Activated CD4-positive, alpha-beta T cell treated with anti-CD3 and anti-CD28 coated beads, Interleukin-2, amount 10 ng/mL, durations not matched to agents 24 days and 14 days (primary cell): ENCODE measurements at regions not wholly inside any gene's neighbourhood (a gene's known extent, or its start where the extent isn't known, plus 50 kb on each side); places are given as distances from the start of the nearest gene placed in this dataset.

Source experiments
- DNase-seq: peaks from one replicate; pipeline ENCODE4 v3.0.0; 2022
- H3K27ac Mint-ChIP-seq: one replicate; pipeline ENCODE4 v1.8.0; 2022; ENCODE audit warnings: mild to moderate bottlenecking, mixed read lengths
- H3K27me3 Mint-ChIP-seq: one replicate; pipeline ENCODE4 v1.8.0; 2022; ENCODE audit warnings: mixed read lengths
- H3K36me3 Mint-ChIP-seq: one replicate; pipeline ENCODE4 v1.8.0; 2022; ENCODE audit warnings: low read depth, mild to moderate bottlenecking, mixed read lengths
- H3K4me1 Mint-ChIP-seq: one replicate; pipeline ENCODE4 v1.8.0; 2021; ENCODE audit warnings: mixed read lengths
- H3K4me3 Mint-ChIP-seq: one replicate; pipeline ENCODE4 v1.8.0; 2022; ENCODE audit warnings: mild to moderate bottlenecking, moderate library complexity, mixed read lengths
- H3K9me3 Mint-ChIP-seq: one replicate; pipeline ENCODE4 v1.8.0; 2021; ENCODE audit warnings: mixed read lengths
- intact Hi-C: fragments of 100-400 bp; cut with micrococcal nuclease; formaldehyde crosslinking; loops from one replicate; pipeline ENCODE4 v1.15.1; 2023

DNA sequence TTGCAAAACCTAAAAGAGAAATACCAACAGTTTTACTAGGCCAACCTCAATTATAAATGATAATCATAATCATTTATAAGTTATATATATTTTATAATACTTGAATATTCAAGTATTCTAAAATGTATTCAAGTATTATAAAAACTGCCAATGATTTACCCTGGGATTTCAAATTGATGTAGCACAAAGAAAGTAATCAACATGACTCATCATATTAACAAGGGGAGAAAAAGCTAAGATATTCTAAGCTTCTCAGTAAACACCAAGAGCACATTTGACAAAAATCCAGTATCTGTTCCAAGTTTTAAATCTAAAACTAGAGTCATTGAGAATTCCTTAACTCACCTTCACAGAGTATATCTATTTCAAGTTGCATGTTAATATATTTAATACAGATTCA, 56.1 kb downstream of the CAPZA3 start:
- no peak for DNase-seq
- H3K27me3 Mint-ChIP-seq = no peaks in the 10 kb centered on the region
- H3K9me3 Mint-ChIP-seq = no peaks in the 10 kb centered on the region
- H3K4me1 Mint-ChIP-seq = no peaks in the 10 kb centered on the region
- intact Hi-C loops = no loop called here
- no peaks in the 10 kb centered on the region for H3K36me3 Mint-ChIP-seq
- no peak overlapping the region for H3K27ac Mint-ChIP-seq
- no peak overlapping the region for H3K4me3 Mint-ChIP-seq

- H3K27ac Mint-ChIP-seq = no peak overlapping the region
- no peaks in the 10 kb centered on the region for H3K4me1 Mint-ChIP-seq
- no peaks in the 10 kb centered on the region for H3K9me3 Mint-ChIP-seq
- no peak overlapping the region for H3K4me3 Mint-ChIP-seq
- no peaks in the 10 kb centered on the region for H3K27me3 Mint-ChIP-seq
- no peak for DNase-seq
- intact Hi-C loops = no loop called here
- no peaks in the 10 kb centered on the region for H3K36me3 Mint-ChIP-seq
These were observed 59.7 kb downstream of the CAPZA3 start for GRCh38 chr12:18797604-18798003.

DNA sequence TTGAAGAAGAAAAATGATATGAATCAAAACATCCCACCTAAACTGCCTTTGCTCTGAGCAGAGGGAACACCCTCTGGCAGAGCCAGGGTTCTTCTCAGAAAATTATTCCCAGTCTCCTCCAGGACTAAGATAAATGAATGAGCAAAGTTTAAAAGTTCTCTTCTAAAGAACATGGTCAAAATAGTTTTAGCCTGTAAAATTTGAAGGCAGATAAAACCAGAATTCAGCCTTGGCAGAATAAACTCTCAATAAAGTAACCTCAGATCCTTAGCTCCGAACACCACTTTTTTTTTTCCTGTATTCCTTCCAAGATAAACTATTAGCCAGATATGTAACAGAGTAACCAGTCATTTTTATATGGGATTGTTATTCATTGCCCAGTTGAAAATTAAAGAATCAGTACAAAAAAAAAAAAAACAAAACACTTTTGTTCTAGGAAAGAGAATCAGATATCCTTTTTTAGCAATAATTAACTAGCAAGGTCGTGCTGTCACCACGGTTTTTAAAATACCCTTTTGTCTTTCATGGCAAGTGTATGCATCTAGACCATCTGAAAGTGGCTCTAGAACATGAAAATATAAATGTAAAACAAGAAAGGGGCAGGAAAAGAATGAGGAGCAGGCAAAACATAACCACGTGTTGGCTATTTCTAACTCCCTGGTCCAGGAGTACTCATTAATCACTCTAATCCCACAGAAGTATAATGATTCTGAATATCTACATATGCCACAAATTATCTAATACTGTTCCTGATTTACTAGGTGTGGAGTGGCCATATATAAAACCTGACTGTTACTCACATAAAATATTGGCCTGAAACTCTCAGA, 60.8 kb downstream of the CAPZA3 start:
- no peak overlapping the region for H3K27ac Mint-ChIP-seq
- H3K4me1 Mint-ChIP-seq = no peaks in the 10 kb centered on the region
- no peak for DNase-seq
- H3K4me3 Mint-ChIP-seq = no peak overlapping the region
- no peaks in the 10 kb centered on the region for H3K36me3 Mint-ChIP-seq
- intact Hi-C loops = no loop called here
- no peaks in the 10 kb centered on the region for H3K9me3 Mint-ChIP-seq
- no peaks in the 10 kb centered on the region for H3K27me3 Mint-ChIP-seq

DNA sequence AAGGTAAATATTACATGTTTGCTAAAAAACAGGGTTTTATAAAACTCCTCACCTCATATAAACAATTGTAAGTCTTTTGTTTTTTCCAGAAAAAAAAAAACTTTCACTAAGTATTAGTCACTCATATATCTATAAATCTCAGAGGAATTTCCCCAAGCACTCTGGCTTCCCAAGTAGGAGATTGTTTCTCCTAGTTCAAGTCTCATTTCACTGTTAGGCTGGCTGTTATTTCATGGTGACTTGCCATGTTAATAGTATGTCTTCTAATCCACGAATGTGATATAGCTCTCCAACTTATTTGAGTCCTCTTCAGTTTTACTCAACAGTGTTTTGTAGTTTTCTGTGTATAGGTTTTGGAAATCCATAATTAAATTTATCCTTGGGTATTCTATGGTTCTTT, 61.6 kb downstream of the CAPZA3 start:
- DNase-seq = no peak
- intact Hi-C loops = no loop called here
- Mint-ChIP-seq H3K27ac (no peak overlapping the region), H3K4me3 (no peak overlapping the region), H3K36me3 (no peaks in the 10 kb centered on the region), H3K4me1 (no peaks in the 10 kb centered on the region), H3K27me3 (no peaks in the 10 kb centered on the region), H3K9me3 (no peaks in the 10 kb centered on the region)

DNA sequence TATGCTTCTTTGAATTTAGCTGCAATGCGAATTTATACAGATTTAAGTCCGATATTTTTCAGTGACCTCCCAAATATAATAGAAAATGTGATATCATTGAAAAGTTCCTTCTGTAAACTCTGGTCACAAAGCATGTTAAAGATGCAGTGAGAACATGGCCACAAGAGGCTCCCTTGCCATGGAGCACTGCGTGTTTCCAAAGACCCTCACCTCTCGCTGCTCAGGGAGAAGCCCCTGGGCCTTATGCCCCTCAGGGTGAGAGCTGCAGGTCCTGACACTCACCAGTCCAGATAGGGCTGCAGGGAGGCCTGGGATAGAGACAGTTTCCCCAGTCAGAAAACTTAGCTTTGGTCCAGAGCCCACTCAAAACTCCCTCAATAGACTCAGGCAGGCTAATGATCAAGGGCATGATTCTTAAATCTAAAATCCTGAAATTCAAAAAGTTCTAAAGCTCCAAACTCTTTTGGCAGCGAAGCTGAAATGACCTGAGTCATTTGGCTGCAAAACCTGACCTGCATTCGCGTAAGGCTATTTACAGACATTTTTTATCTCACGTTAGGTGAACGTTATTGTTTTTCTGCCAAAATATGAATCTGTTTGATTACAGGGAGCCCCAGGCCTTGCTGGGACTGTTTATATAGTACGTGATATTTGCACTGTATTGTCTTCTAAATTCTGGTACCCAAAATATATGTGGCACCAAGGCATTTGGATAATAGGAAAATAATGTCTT, 67.8 kb downstream of the CAPZA3 start:
- Mint-ChIP-seq H3K36me3 (no peaks in the 10 kb centered on the region), H3K27me3 (no peaks in the 10 kb centered on the region), H3K4me3 (no peak overlapping the region), H3K4me1 (no peaks in the 10 kb centered on the region), H3K27ac (no peak overlapping the region), H3K9me3 (peaks cover 3% of the 10 kb centered on the region)
- intact Hi-C loops = no loop called here
- DNase-seq = no peak

- no peaks in the 10 kb centered on the region for H3K36me3 Mint-ChIP-seq
- DNase-seq = no peak
- no peak overlapping the region for H3K27ac Mint-ChIP-seq
- intact Hi-C loops = no loop called here
- no peak overlapping the region for H3K4me3 Mint-ChIP-seq
- no peaks in the 10 kb centered on the region for H3K27me3 Mint-ChIP-seq
- H3K4me1 Mint-ChIP-seq = no peaks in the 10 kb centered on the region
- peaks cover 3% of the 10 kb centered on the region for H3K9me3 Mint-ChIP-seq
These were observed 69.8 kb downstream of the CAPZA3 start for GRCh38 chr12:18807714-18808113.

- intact Hi-C loops = no loop called here
- Mint-ChIP-seq H3K4me3 (no peak overlapping the region), H3K9me3 (peaks cover 3% of the 10 kb centered on the region), H3K27me3 (no peaks in the 10 kb centered on the region), H3K27ac (no peak overlapping the region), H3K36me3 (no peaks in the 10 kb centered on the region), H3K4me1 (no peaks in the 10 kb centered on the region)
- no peak for DNase-seq
These were observed 70.3 kb downstream of the CAPZA3 start for GRCh38 chr12:18808221-18808620.

- Mint-ChIP-seq H3K27ac (no peak overlapping the region), H3K9me3 (peaks cover 3% of the 10 kb centered on the region), H3K4me3 (no peak overlapping the region), H3K27me3 (no peaks in the 10 kb centered on the region), H3K36me3 (no peaks in the 10 kb centered on the region), H3K4me1 (no peaks in the 10 kb centered on the region)
- intact Hi-C loops = no loop called here
- DNase-seq = no peak
These were observed 72.8 kb downstream of the CAPZA3 start for GRCh38 chr12:18810537-18811253.

DNA sequence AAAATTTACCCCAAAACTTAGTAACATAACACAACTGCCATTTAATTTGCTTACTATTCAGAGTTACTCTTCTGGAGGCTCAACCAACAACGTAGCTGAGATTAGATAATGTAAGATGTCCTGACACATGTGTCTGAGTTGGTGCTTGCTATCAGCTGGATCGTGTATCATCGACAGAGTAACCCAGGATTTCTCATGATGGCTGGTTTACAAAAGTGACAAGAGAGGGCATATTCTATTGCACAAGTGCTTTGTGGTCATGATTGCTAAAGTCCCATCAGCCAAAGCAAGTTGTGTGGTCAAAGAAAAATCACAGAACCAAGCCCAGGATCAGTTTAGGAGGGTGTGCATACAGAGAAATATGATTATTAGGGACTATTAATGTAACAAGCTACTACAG, 73.4 kb downstream of the CAPZA3 start:
- Mint-ChIP-seq H3K4me1 (no peaks in the 10 kb centered on the region), H3K27ac (no peak overlapping the region), H3K4me3 (no peak overlapping the region), H3K27me3 (no peaks in the 10 kb centered on the region), H3K9me3 (peaks cover 3% of the 10 kb centered on the region), H3K36me3 (no peaks in the 10 kb centered on the region)
- DNase-seq = no peak
- intact Hi-C loops = no loop called here

- no peaks in the 10 kb centered on the region for H3K4me1 Mint-ChIP-seq
- no peak for DNase-seq
- H3K27me3 Mint-ChIP-seq = no peaks in the 10 kb centered on the region
- no peaks in the 10 kb centered on the region for H3K36me3 Mint-ChIP-seq
- no peak overlapping the region for H3K4me3 Mint-ChIP-seq
- H3K27ac Mint-ChIP-seq = no peak overlapping the region
- peaks cover 3% of the 10 kb centered on the region for H3K9me3 Mint-ChIP-seq
- intact Hi-C loops = no loop called here
These were observed 75.8 kb downstream of the CAPZA3 start for GRCh38 chr12:18813753-18814152.

DNA sequence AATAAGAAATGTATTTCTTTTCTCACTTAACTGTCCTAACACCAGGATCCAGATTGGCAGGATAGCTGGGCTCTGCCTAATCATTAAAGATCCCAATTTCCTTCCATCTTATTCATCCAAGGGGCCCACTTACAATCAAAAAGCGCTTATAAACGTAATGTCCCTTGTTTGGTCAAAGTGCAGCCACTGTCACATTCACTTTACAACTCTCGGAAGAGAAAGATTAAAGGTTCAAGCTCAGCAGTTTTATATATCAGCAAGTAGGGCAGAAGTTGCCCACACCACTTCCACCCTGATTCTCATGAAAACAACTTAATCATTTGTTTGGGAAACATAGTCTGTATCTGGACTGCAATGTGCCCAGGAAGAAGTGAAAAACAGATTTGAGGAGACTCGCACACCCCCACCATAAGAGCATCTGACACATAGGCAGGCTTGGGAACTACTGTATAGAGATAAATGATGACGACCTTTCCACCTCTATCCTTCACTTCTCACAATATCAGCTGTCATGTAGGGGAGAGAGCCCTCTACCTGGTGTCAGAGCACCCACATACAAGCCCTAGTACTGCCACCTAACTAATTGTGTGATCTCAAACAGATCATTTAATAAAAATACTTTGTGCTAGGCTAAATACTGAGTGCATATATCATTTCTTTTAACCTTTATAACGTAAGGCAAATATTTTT, 80.8 kb downstream of the CAPZA3 start:
- no peaks in the 10 kb centered on the region for H3K9me3 Mint-ChIP-seq
- intact Hi-C loops = no loop called here

DNA sequence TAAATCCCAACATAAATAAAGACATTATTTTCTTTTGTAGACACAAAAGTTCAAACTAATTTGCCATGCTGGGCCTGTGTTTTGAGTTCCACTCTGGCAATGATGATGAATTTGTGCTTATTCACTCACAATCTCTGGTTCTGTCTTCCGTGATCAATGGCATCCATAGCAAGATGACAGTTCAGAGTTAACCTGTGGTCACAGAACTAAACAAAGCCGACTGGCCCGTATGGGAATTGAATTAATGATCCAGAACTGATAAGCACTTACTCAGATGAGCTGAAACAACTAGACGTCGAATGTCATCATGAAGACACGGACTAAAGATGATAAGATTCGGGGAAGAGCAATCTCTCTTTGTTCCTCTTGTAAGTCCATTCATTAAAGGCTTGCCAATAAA, 81.6 kb downstream of the CAPZA3 start:
- DNase-seq = no peak
- Mint-ChIP-seq H3K36me3 (no peaks in the 10 kb centered on the region), H3K9me3 (no peaks in the 10 kb centered on the region), H3K4me1 (no peaks in the 10 kb centered on the region), H3K4me3 (no peak overlapping the region), H3K27me3 (no peaks in the 10 kb centered on the region), H3K27ac (no peak overlapping the region)
- intact Hi-C loops = no loop called here

More for the DNA sequence above, 80.8 kb downstream of the CAPZA3 start:
- H3K4me3 Mint-ChIP-seq = no peak overlapping the region
- H3K27ac Mint-ChIP-seq = no peak overlapping the region
- no peak for DNase-seq
- no peaks in the 10 kb centered on the region for H3K27me3 Mint-ChIP-seq
- H3K4me1 Mint-ChIP-seq = no peaks in the 10 kb centered on the region
- H3K36me3 Mint-ChIP-seq = no peaks in the 10 kb centered on the region

DNA sequence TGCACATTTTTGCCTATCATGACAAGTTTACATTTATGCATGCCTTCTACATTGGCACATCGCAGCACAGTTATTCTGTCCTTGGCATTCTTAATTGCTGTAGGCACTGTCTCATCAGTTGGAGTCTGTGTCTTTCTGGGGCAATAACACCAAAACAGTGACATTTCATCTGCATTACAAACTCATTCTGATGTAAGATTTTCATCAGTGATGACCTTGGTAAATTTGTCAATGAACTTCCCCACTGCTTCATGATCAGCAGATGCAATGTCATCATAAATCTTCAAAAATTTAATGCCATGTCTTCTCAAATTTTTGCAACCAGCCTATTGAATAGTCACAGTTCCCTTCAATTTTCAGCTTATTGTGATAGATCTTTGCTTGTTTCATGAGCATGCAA, 85.5 kb downstream of the CAPZA3 start:
- Mint-ChIP-seq H3K36me3 (no peaks in the 10 kb centered on the region), H3K9me3 (no peaks in the 10 kb centered on the region), H3K4me1 (no peaks in the 10 kb centered on the region), H3K27me3 (no peaks in the 10 kb centered on the region), H3K4me3 (no peak overlapping the region), H3K27ac (no peak overlapping the region)
- intact Hi-C loops = no loop called here
- no peak for DNase-seq

GRCh38 chr12:18824287-18824686, 86.4 kb downstream of the CAPZA3 start:
- Mint-ChIP-seq H3K27ac (no peak overlapping the region), H3K4me1 (no peaks in the 10 kb centered on the region), H3K36me3 (no peaks in the 10 kb centered on the region), H3K4me3 (no peak overlapping the region), H3K27me3 (no peaks in the 10 kb centered on the region), H3K9me3 (peaks cover 3% of the 10 kb centered on the region)
- no peak for DNase-seq
- intact Hi-C loops = no loop called here
